PC-9 (cell line): ENCODE measurements at regions not wholly inside any gene's neighbourhood (a gene's known extent, or its start where the extent isn't known, plus 50 kb on each side); places are given as distances from the start of the nearest gene placed in this dataset.

Experiments used
- CTCF ChIP-seq: fragments of 200-600 bp; sonication (generic); conservative IDR thresholded peaks from 2 replicates; pipeline ENCODE4 v1.6.1; 2017; ENCODE audit warnings: mixed run types, antibody characterized with exemption, mild to moderate bottlenecking, moderate library complexity
- EZH2 ChIP-seq: fragments of 200-600 bp; sonication (generic); IDR thresholded peaks from 2 replicates; pipeline ENCODE4 v1.8.0; 2017; ENCODE audit warnings: antibody characterized with exemption, low read depth

GRCh38 chr11:86877503-86877902 lies 77.2 kb downstream of the PRSS23 start:
- TF ChIP-seq CTCF (no peak), EZH2 (no peak)
